ENCODE measurements at regions not wholly inside any gene's neighbourhood (a gene's known extent, or its start where the extent isn't known, plus 50 kb on each side); places are given as distances from the start of the nearest gene placed in this dataset.
"Not testable (repeated sequence)": the region's sequence is repeated elsewhere in the genome, so short reads cannot be mapped to it uniquely, and the experiment has no call there.

- not testable (repeated sequence) for TF ChIP-seq CTCF (conservative IDR thresholded peaks at IDR 0.05); EZH2 (IDR thresholded peaks at IDR 0.05; ENCODE audit: low read depth)
These were observed 266.7 kb upstream of the REG3G start for GRCh38 chr2:78758765-78759164.

All from PC-9 (cell line).